Neural crest cell (in vitro differentiated cells): ENCODE measurements at regions not wholly inside any gene's neighbourhood (a gene's known extent, or its start where the extent isn't known, plus 50 kb on each side); places are given as distances from the start of the nearest gene placed in this dataset.

Source experiments
- DNase-seq: peaks from one replicate; pipeline ENCODE4 v3.0.0; 2021; ENCODE audit warnings: low read depth, mixed read lengths, low spot score
- H3K27ac Mint-ChIP-seq: one replicate; pipeline ENCODE4 v1.8.0; 2021; ENCODE audit warnings: mild to moderate bottlenecking, mixed read lengths; ENCODE audit not compliant: unreplicated experiment
- H3K27me3 Mint-ChIP-seq: 2 replicates; pipeline ENCODE4 v1.8.0; 2021; ENCODE audit warnings: low read depth, mild to moderate bottlenecking, mixed read lengths
- H3K36me3 Mint-ChIP-seq: 2 replicates; pipeline ENCODE4 v1.8.0; 2021; ENCODE audit warnings: low read depth, mild to moderate bottlenecking, mixed read lengths
- H3K4me1 Mint-ChIP-seq: 2 replicates; pipeline ENCODE4 v1.8.0; 2021; ENCODE audit warnings: mixed read lengths
- H3K4me3 Mint-ChIP-seq: one replicate; pipeline ENCODE4 v1.8.0; 2021; ENCODE audit warnings: mild to moderate bottlenecking, mixed read lengths
- H3K9me3 Mint-ChIP-seq: 2 replicates; pipeline ENCODE4 v1.8.0; 2021; ENCODE audit warnings: mixed read lengths
- TF ChIP-seq, protein P1 (sequence below): fragments of 200-600 bp; sonication (generic); conservative IDR thresholded peaks from 2 replicates; pipeline ENCODE4 v1.5.0; 2021; ENCODE audit warnings: antibody characterized with exemption, mild to moderate bottlenecking

DNA sequence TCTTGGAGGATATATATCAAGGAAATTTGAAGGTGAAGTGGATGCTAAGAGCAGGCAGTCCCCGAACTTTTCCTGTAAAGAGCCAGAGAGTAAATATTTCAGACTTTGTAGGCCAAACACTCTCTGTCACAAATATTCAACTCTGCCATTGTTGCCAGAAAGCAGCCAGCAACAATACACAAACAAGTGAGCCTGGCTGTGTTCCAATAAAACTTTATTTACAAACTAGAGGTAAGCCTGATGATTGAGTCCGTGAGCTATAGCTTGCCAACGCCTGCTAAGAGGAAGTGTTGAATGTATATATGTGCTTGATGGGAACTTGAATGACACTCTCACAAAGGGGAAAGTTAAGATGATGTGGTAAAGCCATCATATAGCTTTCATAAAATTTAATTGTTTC, 166.0 kb upstream of the PLN start:
- Mint-ChIP-seq H3K27ac (no peak overlapping the region), H3K27me3 (no peaks in the 10 kb centered on the region), H3K36me3 (peaks cover 4% of the 10 kb centered on the region), H3K4me3 (no peak overlapping the region), H3K9me3 (peaks cover 12% of the 10 kb centered on the region), H3K4me1 (no peaks in the 10 kb centered on the region)
- TF ChIP-seq, protein P1, sequence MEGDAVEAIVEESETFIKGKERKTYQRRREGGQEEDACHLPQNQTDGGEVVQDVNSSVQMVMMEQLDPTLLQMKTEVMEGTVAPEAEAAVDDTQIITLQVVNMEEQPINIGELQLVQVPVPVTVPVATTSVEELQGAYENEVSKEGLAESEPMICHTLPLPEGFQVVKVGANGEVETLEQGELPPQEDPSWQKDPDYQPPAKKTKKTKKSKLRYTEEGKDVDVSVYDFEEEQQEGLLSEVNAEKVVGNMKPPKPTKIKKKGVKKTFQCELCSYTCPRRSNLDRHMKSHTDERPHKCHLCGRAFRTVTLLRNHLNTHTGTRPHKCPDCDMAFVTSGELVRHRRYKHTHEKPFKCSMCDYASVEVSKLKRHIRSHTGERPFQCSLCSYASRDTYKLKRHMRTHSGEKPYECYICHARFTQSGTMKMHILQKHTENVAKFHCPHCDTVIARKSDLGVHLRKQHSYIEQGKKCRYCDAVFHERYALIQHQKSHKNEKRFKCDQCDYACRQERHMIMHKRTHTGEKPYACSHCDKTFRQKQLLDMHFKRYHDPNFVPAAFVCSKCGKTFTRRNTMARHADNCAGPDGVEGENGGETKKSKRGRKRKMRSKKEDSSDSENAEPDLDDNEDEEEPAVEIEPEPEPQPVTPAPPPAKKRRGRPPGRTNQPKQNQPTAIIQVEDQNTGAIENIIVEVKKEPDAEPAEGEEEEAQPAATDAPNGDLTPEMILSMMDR = no peak
- DNase-seq = no peak

- TF ChIP-seq, protein P1 = no peak
- H3K27me3 Mint-ChIP-seq = no peaks in the 10 kb centered on the region
- no peak overlapping the region for H3K4me3 Mint-ChIP-seq
- no peak overlapping the region for H3K27ac Mint-ChIP-seq
- peaks cover 11% of the 10 kb centered on the region for H3K9me3 Mint-ChIP-seq
- DNase-seq = no peak
- H3K4me1 Mint-ChIP-seq = no peaks in the 10 kb centered on the region
- H3K36me3 Mint-ChIP-seq = peaks cover 3% of the 10 kb centered on the region
Measured at GRCh38 chr6:118383924-118384323, 164.2 kb upstream of the PLN start.

DNA sequence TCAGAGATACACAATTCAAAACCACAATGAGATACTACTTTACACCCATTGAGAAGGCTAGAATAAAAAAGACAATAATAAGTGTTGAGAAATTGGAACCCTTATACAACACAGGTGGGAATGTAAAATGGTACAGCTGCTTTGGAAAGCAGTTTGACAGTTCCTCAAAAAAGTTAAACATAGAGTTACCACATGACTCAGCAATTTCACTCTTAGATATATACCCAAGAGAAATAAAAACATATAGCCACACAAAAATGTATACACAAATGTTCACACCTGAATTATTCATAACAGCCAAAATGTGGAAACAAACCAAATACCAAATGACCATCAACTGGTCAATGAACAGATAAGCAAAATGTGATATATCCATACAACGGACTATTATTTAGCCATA, 161.1 kb upstream of the PLN start:
- TF ChIP-seq, protein P1 = no peak
- H3K4me3 Mint-ChIP-seq = no peak overlapping the region

GRCh38 chr6:118387921-118388701, 160.0 kb upstream of the PLN start:
- peaks cover 2% of the 10 kb centered on the region for H3K9me3 Mint-ChIP-seq
- H3K27me3 Mint-ChIP-seq = no peaks in the 10 kb centered on the region
- TF ChIP-seq, protein P1 = no peak
- DNase-seq = no peak
- no peak overlapping the region for H3K4me3 Mint-ChIP-seq
- H3K27ac Mint-ChIP-seq = no peak overlapping the region
- H3K36me3 Mint-ChIP-seq = no peaks in the 10 kb centered on the region
- no peaks in the 10 kb centered on the region for H3K4me1 Mint-ChIP-seq

More for the DNA sequence above, 161.1 kb upstream of the PLN start:
- DNase-seq = no peak
- Mint-ChIP-seq H3K36me3 (no peaks in the 10 kb centered on the region), H3K27ac (no peak overlapping the region), H3K27me3 (no peaks in the 10 kb centered on the region), H3K9me3 (peaks cover 2% of the 10 kb centered on the region), H3K4me1 (no peaks in the 10 kb centered on the region)

- TF ChIP-seq, protein P1 = no peak
- H3K4me3 Mint-ChIP-seq = no peak overlapping the region
- peaks cover 5% of the 10 kb centered on the region for H3K9me3 Mint-ChIP-seq
- no peak for DNase-seq
- H3K27ac Mint-ChIP-seq = no peak overlapping the region
- H3K27me3 Mint-ChIP-seq = no peaks in the 10 kb centered on the region
- no peaks in the 10 kb centered on the region for H3K4me1 Mint-ChIP-seq
- no peaks in the 10 kb centered on the region for H3K36me3 Mint-ChIP-seq
Measured at GRCh38 chr6:118391086-118391485, 157.0 kb upstream of the PLN start.
